Fibroblast of pulmonary artery (primary cell): ENCODE measurements at regions not wholly inside any gene's neighbourhood (a gene's known extent, or its start where the extent isn't known, plus 50 kb on each side); places are given as distances from the start of the nearest gene placed in this dataset.

Experiments
- DNase-seq: peaks from one replicate; pipeline ENCODE4 v3.0.0-alpha.2; 2010; ENCODE audit warnings: low read depth
- H3K4me3 ChIP-seq: replicated peaks from 2 replicates; pipeline ENCODE4 v1.5.1; 2011; ENCODE audit warnings: low read depth, mild to moderate bottlenecking, control low read depth, low read length, moderate library complexity
- CTCF ChIP-seq: IDR thresholded peaks from 2 replicates; pipeline ENCODE4 v1.5.1; 2011; ENCODE audit warnings: mild to moderate bottlenecking, control low read depth, low read length, inconsistent platforms; ENCODE audit errors: missing control alignments

DNA sequence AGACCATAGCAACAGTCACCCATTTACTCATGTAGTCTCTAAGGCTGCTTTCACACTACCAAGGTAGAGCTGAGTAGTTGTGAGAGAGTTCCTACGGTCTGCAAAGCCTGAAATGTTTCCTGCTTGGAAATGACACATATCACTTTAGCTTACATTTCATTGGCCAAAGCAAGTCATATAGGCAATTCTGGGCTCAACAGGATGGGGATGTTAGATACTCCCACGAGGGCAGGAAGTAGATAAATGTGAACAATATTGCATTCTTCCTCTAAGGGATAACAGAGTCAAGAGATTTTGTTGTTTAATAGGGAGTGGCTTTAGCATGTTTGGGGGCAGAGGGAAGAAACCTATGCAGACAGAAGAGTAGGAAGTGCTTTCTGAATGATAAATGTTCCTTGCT lies 355.6 kb upstream of the THRB start:
- no peak for TF ChIP-seq CTCF
- no peak for DNase-seq
- no peak overlapping the region for H3K4me3 ChIP-seq

DNA sequence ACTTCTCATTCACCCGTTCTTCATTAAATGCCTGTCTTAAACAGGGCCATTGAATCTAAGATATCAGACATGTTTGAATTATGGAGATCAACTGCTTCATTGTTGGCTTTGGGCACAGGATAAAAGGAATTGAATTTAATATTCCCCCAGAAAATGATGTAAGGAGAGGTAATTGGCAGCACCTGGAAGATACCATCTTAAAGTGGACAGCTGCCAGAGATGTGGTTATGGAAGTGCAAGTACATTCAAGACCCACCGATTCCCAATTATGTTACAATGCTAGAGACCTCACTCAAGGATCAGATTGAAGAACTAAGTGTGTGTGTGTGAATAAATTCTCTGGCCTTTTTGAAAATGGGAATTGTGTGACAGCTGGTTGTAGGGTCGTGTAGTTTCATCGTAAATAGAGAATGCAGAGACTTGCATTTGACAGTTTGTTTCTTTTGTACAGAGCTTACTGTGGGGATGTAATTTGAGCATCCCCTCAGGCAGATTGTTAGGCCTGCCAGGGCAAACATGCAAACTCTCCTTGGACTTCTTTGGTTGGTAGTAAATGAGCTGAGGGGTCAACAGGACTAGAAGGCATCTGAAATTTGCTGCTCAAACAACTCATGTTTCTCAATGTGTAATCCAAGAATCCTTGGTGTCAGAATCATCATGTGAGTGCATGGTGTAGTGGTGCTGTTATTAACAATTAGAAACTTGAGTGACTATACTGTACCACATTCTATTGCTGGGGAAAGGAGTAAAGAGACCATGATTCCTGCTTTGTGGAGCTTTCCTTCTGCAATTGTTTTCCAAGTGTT lies 359.2 kb upstream of the THRB start:
- no peak for TF ChIP-seq CTCF
- no peak overlapping the region for H3K4me3 ChIP-seq
- no peak for DNase-seq

DNA sequence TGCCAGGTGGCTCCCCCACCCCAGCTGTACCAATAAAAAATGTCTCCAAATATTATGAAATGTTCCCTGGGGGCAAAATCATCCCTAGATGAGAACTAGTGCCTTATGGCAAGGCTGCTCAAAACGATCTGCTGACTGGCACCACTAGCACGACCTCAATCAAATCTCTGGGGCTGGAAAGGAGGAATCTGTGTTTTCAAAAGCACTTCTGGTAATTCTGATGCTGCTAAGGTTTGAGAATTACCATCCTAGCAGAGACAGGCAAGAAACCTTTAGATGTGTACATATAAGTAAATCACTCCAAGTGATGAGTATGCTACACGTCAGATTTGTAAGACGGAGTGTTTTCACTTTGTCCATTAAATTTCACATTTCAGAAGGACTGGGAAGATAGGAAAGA lies 360.1 kb upstream of the THRB start:
- no peak for DNase-seq
- no peak for TF ChIP-seq CTCF

DNA sequence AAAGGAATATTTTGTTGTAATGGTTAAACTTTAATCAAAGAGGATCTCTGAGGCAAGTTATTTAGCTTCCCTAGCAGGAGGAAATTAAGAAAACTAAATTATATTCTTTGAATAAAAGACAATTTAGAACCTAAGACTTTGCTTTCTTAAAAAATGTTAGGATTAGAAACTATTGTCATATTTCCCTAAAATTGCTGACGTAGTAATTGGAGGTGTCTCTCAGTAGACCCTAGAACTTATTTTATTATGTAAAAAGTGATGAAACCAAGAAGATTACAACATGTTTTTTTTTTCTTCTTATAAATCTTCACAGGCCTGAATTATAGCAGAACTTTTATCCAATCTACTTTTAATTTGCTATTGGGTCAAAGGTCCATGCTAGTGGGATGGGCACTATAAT lies 363.3 kb upstream of the THRB start:
- no peak overlapping the region for H3K4me3 ChIP-seq
- no peak for TF ChIP-seq CTCF
- no peak for DNase-seq

More for the DNA sequence above, 360.1 kb upstream of the THRB start:
- H3K4me3 ChIP-seq: no peak overlapping the region

DNA sequence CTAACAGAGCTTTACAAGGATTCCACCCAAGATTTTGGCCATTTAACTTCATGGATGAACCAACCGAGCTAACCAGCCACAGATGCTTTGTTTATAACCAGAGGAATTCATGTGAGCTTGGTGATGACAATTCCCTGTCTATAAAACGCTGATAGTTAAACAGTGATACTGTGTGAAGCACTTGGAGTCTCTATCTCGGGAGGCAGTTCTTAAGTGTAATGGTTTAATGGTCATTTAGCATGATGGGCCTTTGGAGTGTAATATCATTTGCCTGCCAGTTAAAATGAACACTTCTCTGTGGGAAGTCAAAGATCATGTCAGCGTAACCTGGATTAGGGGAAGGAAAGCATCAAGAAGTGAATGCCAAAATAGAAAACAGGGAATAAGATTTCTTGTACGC lies 368.6 kb upstream of the THRB start:
- no peak for TF ChIP-seq CTCF
- DNase-seq: no peak
- H3K4me3 ChIP-seq: no peak overlapping the region

DNA sequence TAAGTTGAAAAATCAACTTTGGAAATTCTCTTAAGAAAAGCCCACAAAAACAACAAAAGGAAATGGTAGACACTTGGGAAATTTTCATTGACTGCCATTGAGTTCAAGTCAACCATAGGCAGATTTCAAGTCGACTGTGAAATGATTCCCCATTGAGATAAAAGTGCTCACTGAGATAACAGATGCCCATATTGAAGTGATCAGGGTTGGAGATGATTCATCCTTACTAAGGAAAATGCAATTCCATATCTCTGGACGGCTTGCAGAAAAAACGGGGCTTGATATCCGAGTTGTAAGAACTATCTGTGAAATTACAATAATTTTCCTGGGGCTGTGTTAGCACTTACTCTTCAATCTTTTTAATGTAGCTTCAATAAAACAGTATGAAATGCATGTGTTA lies 373.1 kb upstream of the THRB start:
- H3K4me3 ChIP-seq: no peak overlapping the region
- no peak for DNase-seq
- TF ChIP-seq CTCF: no peak

DNA sequence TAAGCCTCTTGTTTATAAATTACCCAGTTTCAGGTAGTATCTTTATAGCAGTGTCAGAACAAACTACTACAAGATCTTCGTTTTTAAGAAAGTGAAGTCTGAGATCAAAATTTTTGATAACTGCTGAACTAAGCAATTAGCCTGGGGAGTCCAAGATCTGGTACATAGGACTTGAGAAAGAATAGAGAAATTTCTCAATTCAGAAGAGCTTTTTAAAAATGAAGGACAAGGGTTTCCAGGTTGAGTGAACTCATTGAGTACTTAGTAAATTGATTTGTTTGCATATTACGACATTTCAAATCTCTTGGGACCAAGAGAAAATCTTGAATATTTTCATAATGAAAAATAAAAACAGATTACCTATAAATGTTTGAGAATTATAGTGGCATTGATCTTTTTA lies 386.6 kb upstream of the THRB start:
- TF ChIP-seq CTCF: no peak
- H3K4me3 ChIP-seq: no peak overlapping the region
- no peak for DNase-seq
